ENCODE measurements at regions not wholly inside any gene's neighbourhood (a gene's known extent, or its start where the extent isn't known, plus 50 kb on each side); places are given as distances from the start of the nearest gene placed in this dataset.

GRCh38 chr12:27161458-27162228 lies 79.3 kb upstream of the C12orf71 start:
- Histone ChIP-seq H4K8ac (replicated peaks; ENCODE audit: insufficient read length, low read depth, low read length) (no peak overlapping the region), H3K23ac (ENCODE audit: insufficient read length, low read depth, low read length) (no peak overlapping the region), H3K18ac (ENCODE audit: insufficient read length, low read depth, low read length) (no peak overlapping the region), H3K14ac (ENCODE audit: insufficient read depth, low read length) (no peak overlapping the region), H2BK20ac (ENCODE audit: low read depth, low read length, poor library complexity, severe bottlenecking) (no peak overlapping the region), H4K5ac (ENCODE audit: insufficient read length, low read depth, low read length) (no peak overlapping the region), H4K20me1 (ENCODE audit: control insufficient read depth, insufficient read depth, insufficient read length) (no peaks in the 10 kb centered on the region), H3K4ac (ENCODE audit: low read depth, low read length) (no peak overlapping the region), H3K79me2 (ENCODE audit: insufficient read depth, low read length) (no peaks in the 10 kb centered on the region), H3K4me1 (ENCODE audit: insufficient read depth, low read length) (no peaks in the 10 kb centered on the region), H3K23me2 (ENCODE audit: insufficient read length, low read depth, low read length, poor library complexity, severe bottlenecking) (no peaks in the 10 kb centered on the region), H3K27ac (ENCODE audit: insufficient read length, low read depth, low read length) (no peak overlapping the region), H3T11ph (ENCODE audit: low read length) (no peak overlapping the region), H2BK120ac (ENCODE audit: low read depth, low read length, poor library complexity, severe bottlenecking) (no peak overlapping the region), H2BK15ac (ENCODE audit: low read depth, low read length) (no peak overlapping the region), H3K9me3 (ENCODE audit: control insufficient read depth, low read depth, low read length) (no peaks in the 10 kb centered on the region), H3K9ac (ENCODE audit: extremely low read depth, insufficient read length, low read length) (no peak overlapping the region), H2AFZ (ENCODE audit: low read length) (no peak overlapping the region), H2AK5ac (ENCODE audit: insufficient read length, low read length) (no peak overlapping the region), H2BK12ac (ENCODE audit: insufficient read length, low read depth, low read length) (no peak overlapping the region), H4K91ac (ENCODE audit: insufficient read length, low read depth, low read length) (no peak overlapping the region), H3K4me2 (ENCODE audit: insufficient read depth, insufficient read length, low read length) (no peak overlapping the region), H3K79me1 (ENCODE audit: insufficient read depth, low read depth, low read length, poor library complexity, severe bottlenecking) (no peaks in the 10 kb centered on the region), H3K27me3 (ENCODE audit: insufficient read depth, low read length) (no peaks in the 10 kb centered on the region), H3K56ac (ENCODE audit: insufficient read length, low read depth, low read length) (no peak overlapping the region), H2BK5ac (ENCODE audit: insufficient read length, low read length) (no peak overlapping the region)
- peaks cover 2 to 9% of the 10 kb centered on the region in 2 experiments; a peak in 2 of 5 replicates for H3K9me3 Mint-ChIP-seq
- H3K4me3 Mint-ChIP-seq = no peak overlapping the region
- DNase-seq = no peak
- peaks cover 0 to 11% (median 0%) of the 10 kb centered on the region in 3 experiments; a peak in 2 of 7 replicates for H3K36me3 Mint-ChIP-seq (ENCODE audit: insufficient read depth in 1 of 3, low read depth in 3 of 3)
- H3K27ac Mint-ChIP-seq = no peak overlapping the region
- H3K27me3 Mint-ChIP-seq (ENCODE audit: low read depth) = no peaks in the 10 kb centered on the region
- WGBS (ENCODE audit: extremely low coverage, insufficient read length, low lambda C conversion rate) = no CpG with 5 or more reads among the region's 8 CpGs
- TF ChIP-seq CTCF (conservative IDR thresholded peaks at IDR 0.05) = no peak
- H3K4me1 Mint-ChIP-seq = peaks cover 20 to 21% of the 10 kb centered on the region in 2 experiments
